Non-pigmented ciliary epithelial cell (primary cell): ENCODE measurements at regions not wholly inside any gene's neighbourhood (a gene's known extent, or its start where the extent isn't known, plus 50 kb on each side); places are given as distances from the start of the nearest gene placed in this dataset.

Source experiments
- DNase-seq: peaks from one replicate; pipeline ENCODE4 v3.0.0-alpha.2; 2010; ENCODE audit warnings: low read depth

GRCh38 chr6:123747515-123747914, 56.1 kb upstream of the NKAIN2 start:
- no peak for DNase-seq

DNA sequence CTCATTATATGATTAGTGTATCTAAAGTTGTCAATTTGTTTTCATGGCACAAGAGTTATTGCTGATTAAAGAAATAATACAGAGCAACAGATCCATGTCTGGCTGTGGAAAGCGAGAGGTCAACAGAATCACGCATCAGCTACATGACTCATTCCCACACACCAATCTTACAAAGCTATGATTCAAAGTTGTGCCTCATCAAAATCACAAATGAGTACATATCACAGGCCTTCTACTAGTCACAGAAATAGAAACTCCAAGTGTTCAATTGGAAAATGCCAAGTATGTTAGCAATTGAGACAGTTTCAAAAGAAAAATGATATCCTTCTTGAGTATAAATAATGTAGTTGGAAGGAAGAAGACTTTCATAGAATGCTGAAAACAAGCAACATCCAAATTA, 57.8 kb upstream of the NKAIN2 start:
- peak; percentile 63 for DNase-seq

DNA sequence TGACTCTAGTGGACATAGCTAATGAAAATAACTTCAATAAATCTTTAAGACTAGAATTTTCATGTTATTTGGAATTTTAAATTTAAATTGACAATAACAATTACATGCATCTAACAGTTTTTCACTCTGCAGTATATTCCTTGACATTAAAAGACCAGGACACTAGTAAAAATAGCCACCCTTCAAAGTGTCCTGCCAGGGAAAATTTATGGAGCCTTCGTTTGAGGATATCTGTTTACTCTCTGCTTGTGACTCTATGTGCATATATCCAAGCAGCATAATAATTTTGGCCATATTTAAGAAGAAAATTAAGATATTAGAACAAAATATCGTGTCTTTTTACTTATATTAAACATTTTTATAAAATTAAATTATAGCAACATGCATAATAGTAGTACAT, 58.8 kb upstream of the NKAIN2 start:
- DNase-seq: no peak

DNA sequence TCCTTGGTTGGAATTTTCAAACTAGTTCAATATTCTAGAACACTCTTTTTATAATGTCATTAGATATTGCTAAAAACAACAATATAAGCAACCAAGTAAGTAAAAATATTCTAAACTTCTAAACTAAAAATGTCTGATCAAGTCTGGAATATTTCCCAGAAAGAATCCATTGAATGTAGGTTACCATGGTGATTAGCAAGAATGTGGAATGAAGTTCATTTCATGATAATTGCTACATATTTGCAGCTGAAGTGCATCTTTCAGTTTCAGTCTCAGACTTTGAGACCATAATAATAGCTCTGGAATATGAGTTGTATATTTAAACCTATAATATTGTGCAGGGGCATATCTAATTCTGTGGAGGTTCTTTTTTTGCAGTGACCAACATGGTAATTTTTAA, 61.0 kb upstream of the NKAIN2 start:
- no peak for DNase-seq

DNA sequence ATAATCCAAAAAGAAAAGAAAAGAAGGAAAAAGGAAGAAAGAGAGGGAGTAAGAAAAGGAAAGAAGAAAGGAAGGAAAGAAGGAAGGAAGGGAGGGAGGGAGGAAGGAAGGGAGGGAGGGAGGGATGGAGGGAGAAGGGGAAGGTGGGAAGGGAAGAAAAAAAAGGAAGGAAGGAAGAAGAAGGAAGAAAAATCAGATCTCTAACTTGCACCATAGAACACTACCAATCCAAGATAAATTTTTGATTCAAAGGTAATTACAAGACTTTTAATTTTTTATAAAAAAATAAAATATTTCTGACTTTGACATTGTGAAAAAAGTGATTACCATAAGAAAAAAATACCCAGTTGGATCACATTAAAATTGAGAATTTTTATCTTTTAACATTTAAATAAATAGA, 70.5 kb upstream of the NKAIN2 start:
- DNase-seq: no peak

- no peak for DNase-seq
Observed at GRCh38 chr6:123716506-123716905, 79.8 kb upstream of the TRDN start.

GRCh38 chr6:123715006-123715863, 78.5 kb upstream of the TRDN start:
- no peak for DNase-seq

GRCh38 chr6:123712831-123713230, 76.1 kb upstream of the TRDN start:
- no peak for DNase-seq

DNA sequence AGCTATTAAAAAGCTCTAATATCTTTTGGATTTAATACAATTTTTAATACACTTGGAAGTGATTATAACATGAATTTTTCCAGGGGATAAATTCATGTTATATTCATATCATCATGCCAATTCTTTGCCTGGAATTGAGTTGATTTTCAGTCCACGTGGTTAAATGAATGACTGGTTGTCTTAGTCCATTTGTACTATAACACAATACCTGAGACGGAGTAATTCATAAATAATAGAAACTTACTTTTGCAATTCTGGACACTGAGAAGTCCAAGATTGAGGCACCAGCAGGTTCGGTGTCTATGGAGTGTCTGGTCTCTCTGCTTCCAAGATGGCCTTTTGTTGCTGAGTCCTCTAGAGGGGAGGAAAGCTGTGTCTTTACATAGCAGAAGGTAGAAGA, 66.2 kb upstream of the TRDN start:
- DNase-seq: no peak

DNA sequence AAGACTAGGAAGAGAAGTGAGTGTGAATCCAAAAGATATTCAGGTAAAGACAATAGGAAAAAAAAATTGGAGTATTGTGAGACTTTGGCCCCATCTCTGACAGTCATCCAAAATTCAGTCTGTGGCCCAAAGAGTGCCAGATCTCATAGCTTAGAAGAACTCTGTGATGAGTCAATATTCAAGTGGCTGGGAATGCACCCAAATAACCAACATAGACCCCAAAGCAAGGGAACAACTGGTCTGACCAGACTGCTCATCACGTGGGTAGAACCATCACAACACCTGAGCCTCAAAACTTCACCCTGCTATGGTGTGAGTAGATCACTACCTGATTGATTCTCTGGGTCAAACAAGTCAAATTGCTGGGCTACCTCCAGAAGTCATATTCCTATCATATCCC, 51.1 kb upstream of the TRDN start:
- no peak for DNase-seq
